Esophagus squamous epithelium (tissue), 4 donors: ENCODE measurements at regions not wholly inside any gene's neighbourhood (a gene's known extent, or its start where the extent isn't known, plus 50 kb on each side); places are given as distances from the start of the nearest gene placed in this dataset.

Experiments used
- POLR2A ChIP-seq, 4 donors: fragments of 450-650 bp; IDR thresholded peaks; one replicate each; pipeline ENCODE4 v1.6.1; 2017; ENCODE audit warnings: antibody characterized with exemption in 4 of 4, mild to moderate bottlenecking in 4 of 4, moderate library complexity in 3 of 4
- TF ChIP-seq, protein P1 (sequence below), 6 experiments: fragments of 450-650 bp in 4 of 6; fragments of 200-600 bp in 2 of 6; sonication (generic) in 2 of 6; IDR thresholded peaks; one replicate each; pipeline ENCODE4 v1.5.1; 2016 to 2019; ENCODE audit warnings: antibody characterized with exemption in 6 of 6, mild to moderate bottlenecking in 4 of 6, moderate library complexity in 4 of 6

DNA sequence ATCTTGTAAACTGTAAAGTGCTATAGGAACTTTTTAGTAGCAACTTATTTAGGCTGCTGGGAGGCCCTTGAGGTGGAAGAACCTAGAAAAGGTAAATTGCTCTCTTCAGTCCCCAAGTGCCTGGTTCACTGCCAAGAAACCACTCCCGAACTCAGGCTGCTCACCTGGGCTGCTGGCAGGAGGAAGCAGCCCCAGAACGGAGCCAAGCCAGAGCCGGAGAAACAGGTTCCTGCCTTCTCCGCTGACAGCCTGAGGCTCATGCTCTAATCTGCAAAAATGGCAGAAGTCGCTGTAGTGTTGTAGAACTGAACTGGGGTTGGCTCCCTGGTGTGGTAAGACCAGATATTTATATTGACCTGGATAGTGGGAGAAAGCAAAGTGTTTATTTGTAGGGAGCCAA, 136.0 kb downstream of the CUL2 start:
- TF ChIP-seq, protein P1, sequence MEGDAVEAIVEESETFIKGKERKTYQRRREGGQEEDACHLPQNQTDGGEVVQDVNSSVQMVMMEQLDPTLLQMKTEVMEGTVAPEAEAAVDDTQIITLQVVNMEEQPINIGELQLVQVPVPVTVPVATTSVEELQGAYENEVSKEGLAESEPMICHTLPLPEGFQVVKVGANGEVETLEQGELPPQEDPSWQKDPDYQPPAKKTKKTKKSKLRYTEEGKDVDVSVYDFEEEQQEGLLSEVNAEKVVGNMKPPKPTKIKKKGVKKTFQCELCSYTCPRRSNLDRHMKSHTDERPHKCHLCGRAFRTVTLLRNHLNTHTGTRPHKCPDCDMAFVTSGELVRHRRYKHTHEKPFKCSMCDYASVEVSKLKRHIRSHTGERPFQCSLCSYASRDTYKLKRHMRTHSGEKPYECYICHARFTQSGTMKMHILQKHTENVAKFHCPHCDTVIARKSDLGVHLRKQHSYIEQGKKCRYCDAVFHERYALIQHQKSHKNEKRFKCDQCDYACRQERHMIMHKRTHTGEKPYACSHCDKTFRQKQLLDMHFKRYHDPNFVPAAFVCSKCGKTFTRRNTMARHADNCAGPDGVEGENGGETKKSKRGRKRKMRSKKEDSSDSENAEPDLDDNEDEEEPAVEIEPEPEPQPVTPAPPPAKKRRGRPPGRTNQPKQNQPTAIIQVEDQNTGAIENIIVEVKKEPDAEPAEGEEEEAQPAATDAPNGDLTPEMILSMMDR (IDR thresholded peaks at IDR 0.05), result peak in 1 of 6 experiments; percentile 12
- TF ChIP-seq POLR2A (IDR thresholded peaks at IDR 0.05), result no peak
